GM12864 (cell line): ENCODE measurements at regions not wholly inside any gene's neighbourhood (a gene's known extent, or its start where the extent isn't known, plus 50 kb on each side); places are given as distances from the start of the nearest gene placed in this dataset.

ENCODE experiments used
- DNase-seq: peaks from one replicate; pipeline ENCODE4 v3.0.0-alpha.2; 2011; ENCODE audit warnings: low read depth
- H3K4me3 ChIP-seq: 2 replicates; pipeline ENCODE4 v1.5.1; 2011; ENCODE audit warnings: mild to moderate bottlenecking, low read depth, low read length, control low read depth
- TF ChIP-seq, protein P1 (sequence below): IDR thresholded peaks from 2 replicates; pipeline ENCODE4 v1.5.1; 2011; ENCODE audit warnings: low read depth, mild to moderate bottlenecking, moderate library complexity, low read length, control low read depth, inconsistent platforms; ENCODE audit errors: missing control alignments

DNA sequence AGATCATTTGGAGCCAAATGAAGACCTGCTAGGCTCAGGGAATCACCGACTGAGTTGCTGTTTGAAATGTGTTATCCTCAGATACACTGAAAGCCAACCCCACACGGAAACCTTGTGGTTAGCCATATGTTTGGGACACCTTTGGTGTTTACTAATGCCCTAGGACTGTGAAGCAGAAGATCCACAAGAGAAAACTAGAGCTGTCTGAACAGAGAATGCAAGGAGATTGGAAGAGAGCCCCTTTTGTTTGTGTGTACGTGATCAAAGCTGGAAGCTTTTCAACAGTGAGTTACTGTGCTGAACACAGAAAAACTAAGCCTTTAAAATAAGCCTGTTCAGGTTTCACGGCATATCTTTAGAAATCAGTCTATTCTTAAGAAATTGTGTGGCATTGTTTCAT is 908.2 kb upstream of the ADGRL2 start:
- TF ChIP-seq, protein P1, sequence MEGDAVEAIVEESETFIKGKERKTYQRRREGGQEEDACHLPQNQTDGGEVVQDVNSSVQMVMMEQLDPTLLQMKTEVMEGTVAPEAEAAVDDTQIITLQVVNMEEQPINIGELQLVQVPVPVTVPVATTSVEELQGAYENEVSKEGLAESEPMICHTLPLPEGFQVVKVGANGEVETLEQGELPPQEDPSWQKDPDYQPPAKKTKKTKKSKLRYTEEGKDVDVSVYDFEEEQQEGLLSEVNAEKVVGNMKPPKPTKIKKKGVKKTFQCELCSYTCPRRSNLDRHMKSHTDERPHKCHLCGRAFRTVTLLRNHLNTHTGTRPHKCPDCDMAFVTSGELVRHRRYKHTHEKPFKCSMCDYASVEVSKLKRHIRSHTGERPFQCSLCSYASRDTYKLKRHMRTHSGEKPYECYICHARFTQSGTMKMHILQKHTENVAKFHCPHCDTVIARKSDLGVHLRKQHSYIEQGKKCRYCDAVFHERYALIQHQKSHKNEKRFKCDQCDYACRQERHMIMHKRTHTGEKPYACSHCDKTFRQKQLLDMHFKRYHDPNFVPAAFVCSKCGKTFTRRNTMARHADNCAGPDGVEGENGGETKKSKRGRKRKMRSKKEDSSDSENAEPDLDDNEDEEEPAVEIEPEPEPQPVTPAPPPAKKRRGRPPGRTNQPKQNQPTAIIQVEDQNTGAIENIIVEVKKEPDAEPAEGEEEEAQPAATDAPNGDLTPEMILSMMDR = no peak
- H3K4me3 ChIP-seq = no peak overlapping the region
- DNase-seq = no peak

GRCh38 chr1:80891871-80892270 is 908.9 kb upstream of the ADGRL2 start:
- TF ChIP-seq, protein P1 = no peak
- no peak overlapping the region for H3K4me3 ChIP-seq
- no peak for DNase-seq

DNA sequence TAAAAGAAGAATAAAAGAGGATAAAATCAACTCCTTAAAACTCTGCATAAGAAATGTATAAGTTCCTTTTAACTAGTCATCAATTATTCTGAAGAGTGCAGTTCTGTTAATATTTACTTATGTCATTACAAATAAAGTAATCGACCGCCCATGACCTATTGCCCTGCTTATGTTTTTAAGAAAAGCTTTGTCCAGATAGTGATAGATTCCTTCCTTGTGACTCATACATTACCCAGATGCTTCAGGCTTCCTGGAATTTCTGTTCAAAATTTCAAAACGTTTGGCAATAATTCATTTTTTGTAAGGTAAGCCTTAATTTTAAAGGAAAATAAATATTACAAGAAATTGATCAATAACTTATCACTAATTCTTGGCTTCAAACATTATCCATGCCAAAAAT is 918.2 kb upstream of the ADGRL2 start:
- no peak for DNase-seq
- TF ChIP-seq, protein P1 = no peak
- H3K4me3 ChIP-seq = no peak overlapping the region

DNA sequence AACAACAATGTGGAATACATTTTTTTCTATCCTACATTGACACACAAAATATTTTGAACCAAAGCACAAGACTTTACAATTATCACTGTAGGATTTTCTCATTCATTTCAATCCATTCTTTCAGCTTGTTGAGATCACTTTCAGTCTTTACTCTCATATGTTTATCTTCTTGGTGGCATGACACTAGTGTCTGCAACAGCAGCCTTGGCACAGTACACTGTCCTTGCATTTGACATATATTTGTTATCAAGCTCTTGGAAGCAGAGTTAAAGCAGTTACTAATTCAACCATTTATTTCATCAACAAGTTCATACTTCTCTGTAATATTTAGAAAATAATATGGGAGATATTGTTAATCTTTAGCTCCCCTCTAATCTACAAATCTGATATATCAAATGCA is 922.4 kb upstream of the ADGRL2 start:
- DNase-seq = no peak
- no peak overlapping the region for H3K4me3 ChIP-seq
- TF ChIP-seq, protein P1 = no peak

DNA sequence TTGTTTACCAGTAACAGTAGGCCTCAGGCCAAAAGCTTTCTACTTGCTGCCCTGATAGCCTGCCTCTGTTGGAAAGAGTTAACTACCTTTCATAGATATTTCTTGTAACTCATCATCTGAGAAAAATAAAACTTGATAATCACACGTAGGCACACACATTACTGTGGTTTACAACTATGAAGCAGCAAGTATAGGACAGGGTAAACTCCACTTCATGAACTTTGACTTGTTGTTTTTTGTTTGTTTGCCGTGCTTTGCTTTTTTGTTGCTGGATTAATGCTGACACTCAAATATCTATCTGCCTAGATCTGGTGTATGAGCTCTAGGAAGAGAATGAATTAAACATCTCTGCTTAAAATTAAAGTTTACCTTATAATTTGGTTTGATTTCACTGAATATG is 924.7 kb upstream of the ADGRL2 start:
- TF ChIP-seq, protein P1 = no peak
- no peak for DNase-seq
- no peak overlapping the region for H3K4me3 ChIP-seq

DNA sequence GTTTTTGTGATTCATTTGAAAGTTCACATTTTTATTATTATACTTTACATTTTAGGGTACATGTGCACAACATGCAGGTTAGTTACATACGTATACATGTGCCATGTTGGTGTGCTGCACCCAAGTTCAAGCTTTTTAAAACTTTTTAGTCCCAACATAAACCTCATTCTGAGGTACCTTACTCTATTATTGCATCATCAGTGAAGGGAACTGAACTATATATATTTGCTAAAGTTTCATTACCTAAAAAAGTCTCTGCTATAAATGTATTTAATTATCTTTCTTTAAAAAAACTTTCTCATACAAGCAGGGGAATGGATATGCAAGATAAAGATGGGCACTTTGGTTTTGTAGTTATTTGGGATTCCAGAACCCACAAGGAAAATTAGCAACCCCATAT is 931.4 kb upstream of the ADGRL2 start:
- DNase-seq = no peak
- no peak overlapping the region for H3K4me3 ChIP-seq
- TF ChIP-seq, protein P1 = no peak

DNA sequence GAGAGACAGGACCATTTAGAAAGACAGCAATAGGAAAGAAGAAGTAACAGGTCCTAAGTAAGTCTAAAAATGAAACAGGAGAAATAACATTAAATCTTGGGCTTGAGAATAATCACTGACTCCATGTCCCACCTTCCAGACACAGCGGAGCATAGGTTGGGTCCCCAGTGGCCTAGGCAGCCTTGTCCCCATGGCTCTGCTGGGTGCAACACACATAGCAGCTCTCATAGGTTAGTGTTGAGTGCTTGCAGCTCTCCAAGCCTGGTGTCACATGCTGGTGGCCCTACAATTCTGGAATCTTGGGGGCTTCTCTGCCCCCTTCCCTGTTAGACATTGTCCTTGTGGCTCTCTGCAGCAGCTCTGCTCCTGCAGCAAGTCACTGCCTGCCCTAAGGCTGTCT is 952.8 kb upstream of the ADGRL2 start:
- no peak overlapping the region for H3K4me3 ChIP-seq
- TF ChIP-seq, protein P1 = no peak
- DNase-seq = no peak
